HG03354 (cell line): ENCODE measurements at regions not wholly inside any gene's neighbourhood (a gene's known extent, or its start where the extent isn't known, plus 50 kb on each side); places are given as distances from the start of the nearest gene placed in this dataset.
"Not testable (repeated sequence)": the region's sequence is repeated elsewhere in the genome, so short reads cannot be mapped to it uniquely, and the experiment has no call there.

Experiments used
- ATAC-seq: cut with Tn5 transposase; IDR thresholded peaks from one replicate; pipeline ENCODE4 v1.9.1; 2021; ENCODE audit warnings: mild to moderate bottlenecking; ENCODE audit not compliant: unreplicated experiment, poor library complexity, severe bottlenecking

DNA sequence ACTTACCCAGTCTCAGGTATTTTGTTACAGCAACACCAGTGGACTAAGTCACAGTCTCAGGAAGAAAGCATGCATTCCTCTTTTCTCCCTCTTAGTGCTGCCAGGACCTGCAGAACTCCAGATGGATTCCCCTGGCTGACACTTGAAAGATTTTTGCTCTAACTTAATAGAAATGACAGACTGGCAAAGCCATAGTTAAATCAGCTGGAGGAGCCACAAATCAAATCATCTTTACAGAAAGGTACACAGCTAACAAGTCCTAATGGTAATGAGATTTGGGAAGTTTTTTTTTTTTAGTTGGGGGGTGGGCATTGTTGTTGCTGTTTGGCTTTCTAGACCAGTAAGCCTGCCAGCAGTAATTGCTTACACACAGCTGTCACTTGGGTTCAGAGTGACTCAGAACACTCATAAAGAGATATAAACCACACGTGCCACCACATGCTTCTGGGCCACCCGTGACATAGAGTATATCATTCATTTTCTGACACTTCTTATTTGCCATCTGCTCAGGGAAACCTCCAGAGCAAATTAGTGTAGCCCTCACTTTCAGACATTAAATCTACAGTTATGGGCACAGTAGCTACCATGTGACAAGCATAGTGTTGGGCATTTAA is 72.4 kb downstream of the FH start:
- peak; percentile 81 for ATAC-seq

DNA sequence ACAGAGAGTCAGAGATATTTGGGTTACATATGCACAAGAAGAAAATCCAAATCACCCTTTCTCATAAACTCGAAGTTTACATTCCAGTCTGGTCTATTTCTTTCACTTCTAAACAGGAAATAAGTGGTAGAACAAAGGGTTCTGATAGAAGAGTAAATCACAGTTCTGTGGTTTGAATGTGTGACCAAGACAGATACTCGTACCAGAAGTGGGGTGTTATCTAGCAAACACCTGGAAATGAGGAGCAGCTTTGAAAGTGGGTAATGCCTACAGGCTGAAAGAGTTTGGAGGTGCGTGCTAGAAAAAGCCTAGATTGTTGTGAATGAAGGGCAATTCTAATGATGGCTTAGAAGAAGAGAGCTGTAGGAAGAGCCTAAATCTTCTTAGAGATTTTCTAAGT is 74.7 kb downstream of the FH start:
- no peak for ATAC-seq

DNA sequence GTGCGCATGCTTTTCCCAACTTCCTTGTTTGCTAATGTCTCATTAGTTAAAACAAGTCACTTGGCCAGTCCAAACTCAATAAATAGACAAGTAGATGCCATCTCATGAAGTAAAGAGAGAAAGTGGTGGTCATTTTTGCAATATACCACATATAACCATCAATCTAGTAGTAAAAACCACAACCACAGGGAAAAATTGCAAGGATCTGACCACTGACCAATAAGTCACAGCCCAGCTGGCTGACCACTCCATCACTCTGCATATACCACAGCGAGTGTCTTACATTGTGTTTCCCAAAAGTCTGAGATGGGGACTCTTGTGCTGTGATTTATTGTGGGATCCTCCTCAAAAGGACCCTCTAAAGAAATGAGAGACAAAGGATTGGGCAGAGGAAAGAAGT is 76.0 kb downstream of the FH start:
- ATAC-seq: no peak

- ATAC-seq: no peak
Observed at GRCh38 chr1:241442686-241443085, 76.9 kb downstream of the FH start.

DNA sequence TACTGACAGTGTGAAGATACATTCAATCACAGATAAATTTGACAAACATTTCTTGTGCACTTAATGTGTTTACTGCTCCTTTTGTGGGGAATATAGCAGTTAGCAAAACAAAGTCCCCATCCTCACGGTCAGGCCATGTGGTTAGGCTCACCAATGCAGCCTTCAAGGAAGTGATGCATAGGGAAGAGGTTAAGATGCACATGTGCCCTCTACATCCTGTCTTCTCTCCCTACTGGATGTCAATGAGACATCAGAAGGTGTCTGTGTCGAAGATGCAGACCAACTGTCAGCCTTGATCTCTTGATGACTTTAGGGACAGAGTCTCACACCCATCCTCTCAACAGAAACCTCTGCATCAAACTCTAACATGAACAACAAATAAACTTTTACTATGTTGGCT is 78.7 kb downstream of the FH start:
- no peak for ATAC-seq

- not testable (repeated sequence) for ATAC-seq
Observed at GRCh38 chr1:241438686-241439085, 80.9 kb downstream of the FH start.

- ATAC-seq: no peak
Observed at GRCh38 chr1:241432241-241432640, 75.2 kb upstream of the RGS7 start.

GRCh38 chr1:241425091-241425490 is 68.1 kb upstream of the RGS7 start:
- ATAC-seq: not testable (repeated sequence)

GRCh38 chr1:241424480-241424971 is 67.5 kb upstream of the RGS7 start:
- ATAC-seq: peak; percentile 7

DNA sequence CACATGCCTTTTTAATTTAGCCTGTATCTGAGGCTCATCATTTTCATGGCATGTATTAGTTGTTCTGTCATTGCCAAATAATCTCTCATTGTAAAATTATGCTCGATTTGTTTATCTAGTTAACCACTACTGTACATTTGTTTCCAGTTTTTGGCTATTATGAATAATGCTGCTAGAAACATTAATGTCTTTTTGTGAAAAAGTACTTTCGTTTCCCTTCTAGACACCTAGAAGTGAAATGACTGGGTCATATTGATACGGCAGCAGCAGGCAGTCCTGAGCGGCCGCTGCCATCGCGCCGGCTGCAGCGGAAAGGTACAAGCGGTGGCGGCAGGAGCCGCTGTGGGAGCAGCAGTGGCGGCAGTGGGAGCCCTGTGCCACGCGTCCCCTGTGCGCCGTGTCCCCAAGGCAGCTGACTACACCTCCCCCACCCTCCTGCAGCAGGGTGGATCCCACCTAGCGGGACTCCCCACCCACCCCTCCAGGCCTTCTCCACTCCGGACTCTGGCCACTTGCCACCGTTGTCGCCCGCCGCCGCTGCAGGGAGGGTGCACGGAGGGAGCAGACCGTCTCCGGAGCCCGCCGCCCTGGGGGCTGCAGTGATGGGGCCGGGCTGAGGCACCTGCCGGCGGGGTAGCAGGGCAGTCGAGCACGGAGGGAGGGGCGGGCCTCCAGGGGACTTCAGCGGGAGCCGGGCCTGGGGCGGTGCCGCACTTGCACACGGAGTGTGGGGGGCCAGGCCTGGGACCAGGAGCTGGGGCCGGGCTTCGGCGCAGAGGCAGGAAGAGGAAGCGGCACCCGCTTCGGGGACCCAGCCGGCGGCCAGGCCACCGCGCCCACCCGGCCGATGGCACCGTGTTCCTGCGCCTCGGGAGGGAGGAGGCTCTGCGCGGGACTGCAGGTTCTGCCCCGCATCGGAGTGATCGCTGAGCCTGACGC is 66.8 kb upstream of the RGS7 start:
- ATAC-seq: peak; percentile 92

DNA sequence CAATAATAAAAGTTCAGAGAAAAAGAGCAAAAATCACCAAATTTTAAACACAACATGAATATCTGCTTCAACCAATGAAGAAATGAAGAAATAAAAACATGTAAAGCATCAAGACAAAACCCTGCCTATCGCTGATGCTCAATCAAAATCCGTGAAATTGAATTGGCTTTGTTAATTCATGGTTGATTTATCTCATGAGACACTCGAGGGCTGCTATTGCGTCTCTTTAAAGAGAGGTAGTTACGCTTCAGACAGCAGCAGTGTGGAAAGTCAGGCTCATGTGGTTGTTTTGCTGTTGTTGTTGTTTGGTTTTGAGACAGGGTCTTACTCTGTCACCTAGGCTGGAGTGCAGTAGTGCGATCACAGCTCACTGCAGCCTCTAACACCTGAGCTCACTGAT is 65.5 kb upstream of the RGS7 start:
- ATAC-seq: no peak

- ATAC-seq: no peak
Observed at GRCh38 chr1:241419986-241420385, 63.0 kb upstream of the RGS7 start.

- no peak for ATAC-seq
Observed at GRCh38 chr1:241417258-241417657, 60.3 kb upstream of the RGS7 start.

GRCh38 chr1:241413974-241414373 is 57.0 kb upstream of the RGS7 start:
- ATAC-seq: no peak

GRCh38 chr1:241413386-241413785 is 56.4 kb upstream of the RGS7 start:
- ATAC-seq: no peak

- ATAC-seq: no peak
Observed at GRCh38 chr1:241412646-241413045, 55.6 kb upstream of the RGS7 start.

DNA sequence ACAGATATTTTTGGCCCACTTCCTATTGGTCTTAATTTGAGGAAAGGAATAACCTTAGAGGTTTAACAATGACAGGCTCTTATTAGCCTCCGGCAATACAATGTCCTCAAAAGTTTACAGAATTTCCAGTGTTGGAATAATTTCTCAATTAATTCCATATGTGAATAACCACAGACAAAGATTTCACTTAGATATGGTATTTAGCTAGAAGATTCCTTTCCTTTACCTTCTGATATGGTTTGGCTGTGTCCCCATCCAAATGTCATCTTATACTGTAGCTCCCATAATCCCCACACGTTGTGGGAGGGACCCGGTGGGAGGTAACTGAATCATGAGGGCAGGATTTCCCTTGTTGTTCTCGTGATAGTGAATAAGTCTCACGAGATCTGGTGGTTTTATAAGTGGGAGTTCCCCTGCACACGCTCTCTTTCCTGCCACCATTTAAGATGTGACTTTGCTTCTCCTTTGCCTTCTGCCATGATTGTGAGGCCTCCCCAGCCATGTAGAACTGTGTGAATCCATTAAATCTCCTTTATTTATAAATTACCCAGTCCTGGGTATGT is 54.9 kb upstream of the RGS7 start:
- ATAC-seq: no peak

DNA sequence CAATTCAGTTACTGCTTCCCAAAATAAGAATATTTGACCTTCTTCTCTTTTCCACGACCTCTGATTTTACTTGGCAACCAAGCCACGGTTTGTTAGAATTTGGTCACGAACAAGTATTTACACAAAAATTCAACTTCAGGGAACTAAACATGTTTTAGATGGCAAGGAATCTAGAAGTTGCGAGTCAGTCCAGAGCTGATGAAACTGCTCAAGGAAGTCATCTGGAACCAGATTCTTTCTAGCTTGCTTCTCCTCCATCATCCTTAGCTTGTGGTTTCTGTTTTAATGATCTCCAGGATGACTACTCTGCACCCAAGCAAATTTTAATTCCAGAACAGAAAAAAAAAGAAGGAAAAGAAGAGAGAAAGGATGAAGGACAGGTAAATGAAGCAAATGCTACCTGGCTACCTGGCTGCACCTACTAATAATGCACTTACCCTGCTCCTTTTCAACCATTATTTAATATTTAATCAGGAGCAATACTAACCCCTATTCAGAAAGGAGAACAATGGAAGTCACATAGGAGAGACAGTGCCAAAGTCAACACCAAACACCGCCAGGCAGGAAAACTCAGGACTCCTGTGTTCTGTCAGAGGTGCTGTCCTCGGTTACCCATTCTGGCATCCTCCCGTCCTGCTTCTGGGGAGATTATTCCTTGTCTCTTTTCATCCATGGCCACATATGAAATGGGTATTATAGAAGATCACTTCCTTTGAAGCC is 54.2 kb upstream of the RGS7 start:
- ATAC-seq: no peak

GRCh38 chr1:241408170-241408569 is 51.2 kb upstream of the RGS7 start:
- ATAC-seq: no peak
